Right cardiac atrium (tissue), 5 donors: ENCODE measurements at regions not wholly inside any gene's neighbourhood (a gene's known extent, or its start where the extent isn't known, plus 50 kb on each side); places are given as distances from the start of the nearest gene placed in this dataset.

Experiments
- ATAC-seq, 2 donors: fragments of 200-7000 bp; cut with Tn5 transposase; one replicate each; pipeline versions ENCODE4 v1.8.0 to v1.9.1; 2020; ENCODE audit warnings: moderate library complexity in 2 of 2, mild to moderate bottlenecking in 1 of 2
- DNase-seq, 3 donors: peaks; one replicate each; pipeline ENCODE4 v3.0.0-alpha.2; 2020
- H3K27ac ChIP-seq: one replicate; pipeline ENCODE4 v1.5.1; 2013; ENCODE audit warnings: mild to moderate bottlenecking, low read length, control low read depth, moderate library complexity
- H3K27me3 ChIP-seq: one replicate; pipeline ENCODE4 v1.6.1; 2013; ENCODE audit not compliant: control insufficient read depth, insufficient read depth
- H3K4me1 ChIP-seq: one replicate; pipeline ENCODE4 v1.6.1; 2013; ENCODE audit warnings: low read length; ENCODE audit not compliant: control insufficient read depth, insufficient read depth
- H3K4me3 ChIP-seq: one replicate; pipeline ENCODE4 v1.5.1; 2013; ENCODE audit warnings: low read length, control low read depth
- H3K9me3 ChIP-seq: one replicate; pipeline ENCODE4 v1.6.1; 2013; ENCODE audit warnings: low read length; ENCODE audit not compliant: control insufficient read depth
- WGBS: extraction: QIAGEN DNeasy Blood & Tissue Kit; methylation state at CpG from one replicate; pipeline ENCODE4 v1.1.7; 2013; 5-methylcytosine and 5-hydroxymethylcytosine counted together
- intact Hi-C, 4 donors: fragments of 100-400 bp; cut with DNase I; formaldehyde crosslinking; loops; one replicate each; pipeline versions ENCODE4 v1.11.0 to v1.14.0; 2022 to 2023
- donor health status: healthy with polysubstance abuse.
- donor health status: DM: no; HTN: yes; CAD: no.
- donor health status: DM: no; HTN: no; CAD: no.
- donor health status: DM: no; HTN: yes; CAD: no; lungs with severe emphysema.
- donor health status: DM: yes; HTN: yes; CAD: no.

GRCh38 chr5:175104677-175105076 is 339.3 kb downstream of the DRD1 start:
- ATAC-seq: no peak
- Histone ChIP-seq H3K4me1 (no peaks in the 10 kb centered on the region), H3K9me3 (no peaks in the 10 kb centered on the region), H3K27me3 (no peaks in the 10 kb centered on the region), H3K4me3 (no peak overlapping the region), H3K27ac (no peak overlapping the region)
- intact Hi-C loops: no loop called here
- WGBS: 39% methylated on average over 7 of the region's 7 CpGs
- no peak for DNase-seq

DNA sequence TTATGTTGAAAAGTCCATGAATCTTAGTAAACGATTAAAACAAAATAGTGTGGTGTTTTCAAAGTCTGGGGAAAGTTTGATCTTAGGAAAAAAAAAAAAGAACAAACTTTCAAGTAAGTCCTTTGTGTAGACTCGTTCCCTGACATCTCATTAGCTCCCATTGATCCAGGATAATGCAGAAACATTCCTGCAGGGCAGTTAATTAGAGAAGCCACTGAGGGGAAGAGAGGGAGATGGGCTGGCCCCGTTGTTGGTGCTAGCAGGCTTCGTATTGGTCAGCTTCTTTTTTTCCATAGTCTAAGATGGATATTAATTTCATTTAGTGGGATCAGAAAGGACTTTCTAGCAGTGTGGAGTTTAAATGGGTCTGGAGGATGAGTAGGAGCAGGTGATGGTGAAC is 340.2 kb downstream of the DRD1 start:
- Histone ChIP-seq H3K9me3 (no peaks in the 10 kb centered on the region), H3K27ac (no peak overlapping the region)
- DNase-seq: no peak

DNA sequence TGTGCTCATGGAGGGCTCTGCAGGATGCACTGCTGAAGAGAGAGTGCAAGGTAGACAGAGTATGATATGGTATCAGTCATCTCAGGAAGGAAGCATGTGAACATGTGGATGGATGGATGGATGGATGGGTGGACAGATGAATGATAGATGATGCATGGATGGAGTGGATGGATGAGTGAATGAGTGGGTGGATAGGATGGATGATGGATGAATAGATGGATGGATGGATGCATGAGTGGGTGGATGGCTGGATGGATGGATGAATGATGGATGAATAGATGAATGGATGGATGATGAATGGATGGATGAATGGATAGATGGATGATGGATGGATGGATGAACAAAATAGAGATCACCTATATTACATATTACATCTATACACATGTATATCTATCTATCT is 341.3 kb downstream of the DRD1 start:
- H3K27me3 ChIP-seq: no peaks in the 10 kb centered on the region
- H3K9me3 ChIP-seq: no peaks in the 10 kb centered on the region
- ATAC-seq (no peak), DNase-seq (no peak)
- peaks cover 2% of the 10 kb centered on the region for H3K4me1 ChIP-seq
- no peak overlapping the region for H3K4me3 ChIP-seq
- H3K27ac ChIP-seq: no peak overlapping the region
- intact Hi-C loops: no loop called here

More for the DNA sequence above, 340.2 kb downstream of the DRD1 start:
- WGBS: 57% methylated on average over 4 of the region's 4 CpGs
- intact Hi-C loops: no loop called here
- H3K4me3 ChIP-seq: no peak overlapping the region
- ATAC-seq: no peak
- H3K4me1 ChIP-seq: no peaks in the 10 kb centered on the region
- no peaks in the 10 kb centered on the region for H3K27me3 ChIP-seq

GRCh38 chr5:175098301-175098700 is 345.7 kb downstream of the DRD1 start:
- intact Hi-C loops: no loop called here
- Histone ChIP-seq H3K27ac (no peak overlapping the region), H3K4me3 (no peak overlapping the region), H3K9me3 (no peaks in the 10 kb centered on the region), H3K27me3 (no peaks in the 10 kb centered on the region), H3K4me1 (peaks cover 2% of the 10 kb centered on the region)
- ATAC-seq: no peak
- WGBS: 27% methylated on average over 7 of the region's 7 CpGs
- no peak for DNase-seq

GRCh38 chr5:175096469-175097165 is 347.4 kb downstream of the DRD1 start:
- ATAC-seq: no peak
- Histone ChIP-seq H3K9me3 (no peaks in the 10 kb centered on the region), H3K4me1 (peaks cover 6% of the 10 kb centered on the region), H3K27me3 (no peaks in the 10 kb centered on the region), H3K4me3 (no peak overlapping the region), H3K27ac (no peak overlapping the region)
- intact Hi-C loops: no loop called here
- DNase-seq: no peak
- 61% methylated on average over 12 of the region's 12 CpGs for WGBS

- DNase-seq: no peak
- intact Hi-C loops: no loop called here
- 78% methylated on average over 1 of the region's 1 CpG for WGBS
- ATAC-seq: no peak
- Histone ChIP-seq H3K9me3 (no peaks in the 10 kb centered on the region), H3K27me3 (no peaks in the 10 kb centered on the region), H3K27ac (no peak overlapping the region), H3K4me1 (peaks cover 6% of the 10 kb centered on the region), H3K4me3 (no peak overlapping the region)
Measured at GRCh38 chr5:175094461-175094860, 349.5 kb downstream of the DRD1 start.

GRCh38 chr5:175092691-175093090 is 351.3 kb downstream of the DRD1 start:
- peaks cover 3% of the 10 kb centered on the region for H3K4me1 ChIP-seq
- H3K27me3 ChIP-seq: no peaks in the 10 kb centered on the region
- H3K9me3 ChIP-seq: no peaks in the 10 kb centered on the region
- no peak overlapping the region for H3K27ac ChIP-seq
- H3K4me3 ChIP-seq: no peak overlapping the region
- DNase-seq (no peak), ATAC-seq (peak in 1 of 2 donors; percentile 56)
- 41% methylated on average over 3 of the region's 3 CpGs for WGBS
- intact Hi-C loops: no loop called here

GRCh38 chr5:175088963-175089362 is 355.0 kb downstream of the DRD1 start:
- intact Hi-C loops: no loop called here
- no peaks in the 10 kb centered on the region for H3K27me3 ChIP-seq
- no peak for DNase-seq
- 74% methylated on average over 6 of the region's 6 CpGs for WGBS
- no peak for ATAC-seq
- H3K4me1 ChIP-seq: peaks cover 3% of the 10 kb centered on the region
- H3K27ac ChIP-seq: no peak overlapping the region
- H3K4me3 ChIP-seq: no peak overlapping the region
- no peaks in the 10 kb centered on the region for H3K9me3 ChIP-seq

DNA sequence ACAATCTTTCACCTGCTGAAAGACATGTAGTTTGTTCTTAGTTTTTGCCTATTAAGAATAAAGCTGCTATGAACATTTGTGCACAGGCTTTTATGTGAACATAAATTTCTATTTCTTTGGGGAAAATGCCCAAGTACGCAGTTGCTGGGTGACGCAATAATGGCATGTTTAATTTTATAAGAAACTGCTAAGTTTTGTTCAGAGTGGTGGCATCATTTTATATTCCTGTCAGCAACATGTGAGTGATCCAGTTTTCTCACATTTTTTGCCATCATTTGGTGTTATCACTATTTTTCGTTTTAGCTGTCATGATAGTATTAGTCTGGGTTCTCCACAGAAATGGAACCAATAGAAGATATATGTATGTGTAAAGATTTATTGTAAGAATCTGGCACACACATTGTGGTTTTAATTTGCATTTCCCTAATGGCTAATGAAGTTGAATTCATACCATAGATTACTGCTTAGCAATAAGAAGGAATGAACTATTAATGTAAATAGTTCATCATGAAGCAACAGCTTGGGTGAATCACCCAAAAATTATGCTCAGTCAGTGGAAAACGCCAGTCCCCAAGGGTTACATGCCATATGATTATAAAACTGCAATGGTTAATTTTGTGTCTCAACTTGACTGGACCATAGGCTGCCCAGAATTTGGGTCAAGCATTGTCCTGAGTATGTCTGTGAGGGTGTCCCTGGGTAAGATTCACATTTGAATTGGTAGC is 358.6 kb downstream of the MSX2 start:
- Histone ChIP-seq H3K27ac (no peak overlapping the region), H3K4me3 (no peak overlapping the region), H3K4me1 (no peaks in the 10 kb centered on the region), H3K9me3 (no peaks in the 10 kb centered on the region), H3K27me3 (no peaks in the 10 kb centered on the region)
- 66% methylated on average over 4 of the region's 4 CpGs for WGBS
- DNase-seq: no peak
- intact Hi-C loops: no loop called here
- no peak for ATAC-seq

DNA sequence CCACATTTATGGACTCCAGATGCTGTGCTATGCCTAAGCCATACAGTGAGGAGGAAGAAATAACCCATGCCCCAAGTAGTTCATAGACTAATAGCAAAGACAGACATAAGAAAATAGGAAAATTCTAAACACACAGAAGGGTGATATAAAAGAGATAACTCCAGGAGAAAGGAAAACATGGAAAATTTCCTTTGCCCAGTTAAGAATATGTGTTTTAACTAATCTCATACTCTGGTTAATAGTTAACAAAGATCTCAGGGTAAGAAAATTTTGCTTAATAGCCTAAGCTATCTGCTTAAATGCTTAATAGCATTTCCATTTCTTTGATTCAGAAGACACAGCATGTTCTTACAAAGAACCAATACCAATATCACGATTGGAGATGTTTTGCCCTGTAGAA is 358.0 kb downstream of the MSX2 start:
- ATAC-seq: no peak
- Histone ChIP-seq H3K9me3 (no peaks in the 10 kb centered on the region), H3K4me1 (no peaks in the 10 kb centered on the region), H3K4me3 (no peak overlapping the region), H3K27ac (no peak overlapping the region), H3K27me3 (no peaks in the 10 kb centered on the region)
- no peak for DNase-seq
- 46% methylated on average over 1 of the region's 1 CpG for WGBS
- intact Hi-C loops: no loop called here

GRCh38 chr5:175079707-175080106 is 355.3 kb downstream of the MSX2 start:
- ATAC-seq (no peak), DNase-seq (no peak)
- WGBS: 63% methylated on average over 2 of the region's 2 CpGs
- Histone ChIP-seq H3K9me3 (no peaks in the 10 kb centered on the region), H3K27me3 (no peaks in the 10 kb centered on the region), H3K4me1 (no peaks in the 10 kb centered on the region), H3K4me3 (no peak overlapping the region), H3K27ac (no peak overlapping the region)
- intact Hi-C loops: no loop called here
